NAMALWA (cell line): ENCODE measurements at regions not wholly inside any gene's neighbourhood (a gene's known extent, or its start where the extent isn't known, plus 50 kb on each side); places are given as distances from the start of the nearest gene placed in this dataset.

ENCODE experiments used
- DNase-seq: peaks from one replicate; pipeline ENCODE4 v3.0.0-alpha.2; 2015; ENCODE audit warnings: low spot score

- DNase-seq, result no peak
Observed at GRCh38 chr6:104064876-104065275, 794.8 kb downstream of the HACE1 start.

GRCh38 chr6:104050455-104050854, 809.3 kb downstream of the HACE1 start:
- DNase-seq, result no peak

- no peak for DNase-seq
Observed at GRCh38 chr6:104046426-104046825, 813.3 kb downstream of the HACE1 start.

GRCh38 chr6:104031346-104031745, 828.4 kb downstream of the HACE1 start:
- no peak for DNase-seq

GRCh38 chr6:104022126-104022525, 837.6 kb downstream of the HACE1 start:
- no peak for DNase-seq

GRCh38 chr6:104019075-104019753, 840.5 kb downstream of the HACE1 start:
- no peak for DNase-seq

- no peak for DNase-seq
Observed at GRCh38 chr6:104017410-104018381, 842.0 kb downstream of the HACE1 start.

- DNase-seq, result no peak
Observed at GRCh38 chr6:104014163-104014959, 845.4 kb downstream of the HACE1 start.

GRCh38 chr6:104013312-104013971, 846.3 kb downstream of the HACE1 start:
- no peak for DNase-seq

- DNase-seq, result no peak
Observed at GRCh38 chr6:104010897-104011296, 848.8 kb downstream of the HACE1 start.

- DNase-seq, result peak; percentile 20
Observed at GRCh38 chr6:104003803-104004516, 855.8 kb downstream of the HACE1 start.

- no peak for DNase-seq
Observed at GRCh38 chr6:103995571-103995970, 864.1 kb downstream of the HACE1 start.

- DNase-seq, result no peak
Observed at GRCh38 chr6:103983860-103984259, 875.9 kb downstream of the HACE1 start.

- DNase-seq, result no peak
Observed at GRCh38 chr6:103983011-103983410, 876.7 kb downstream of the HACE1 start.

GRCh38 chr6:103982574-103982973, 877.1 kb downstream of the HACE1 start:
- no peak for DNase-seq

- no peak for DNase-seq
Observed at GRCh38 chr6:103979308-103979707, 880.4 kb downstream of the HACE1 start.

GRCh38 chr6:103937389-103937788, 922.3 kb downstream of the HACE1 start:
- no peak for DNase-seq

GRCh38 chr6:103925317-103925716, 934.4 kb downstream of the HACE1 start:
- no peak for DNase-seq

- DNase-seq, result no peak
Observed at GRCh38 chr6:103910018-103910417, 949.7 kb downstream of the HACE1 start.

GRCh38 chr6:103908898-103909297, 950.8 kb downstream of the HACE1 start:
- no peak for DNase-seq

- no peak for DNase-seq
Observed at GRCh38 chr6:103895136-103895535, 964.6 kb downstream of the HACE1 start.
